HCT116 (cell line): ENCODE measurements at regions not wholly inside any gene's neighbourhood (a gene's known extent, or its start where the extent isn't known, plus 50 kb on each side); places are given as distances from the start of the nearest gene placed in this dataset.

ENCODE experiments used
- ATAC-seq: fragments of 200-7000 bp; cut with Tn5 transposase; 2 replicates; pipeline ENCODE4 v1.9.1; 2020; ENCODE audit warnings: mild to moderate bottlenecking, moderate library complexity
- BruUV-seq: library from RNA; stranded (reverse); fragments of 400-500 nt; replicated peaks from 2 replicates; lab custom pipeline; 2021; lab: Mats Ljungman, UMichigan
- CTCF ChIA-PET: fragments of 300-600 bp; sonication (Branson Sonifier 250); formaldehyde crosslinking; loops from one replicate; lab custom pipeline; 2021; ENCODE audit warnings: antibody characterized with exemption; lab: Charles Lee
- POLR2A ChIA-PET: fragments of 300-600, 350-600 bp; sonication (Branson Sonifier 250); formaldehyde crosslinking; loops from one replicate; lab custom pipeline; 2021; ENCODE audit warnings: antibody characterized with exemption; lab: Charles Lee
- RAD21 ChIA-PET, 2 experiments: fragments of 300-600 bp; sonication (Branson Sonifier 250); formaldehyde crosslinking; loops; one replicate each; lab custom pipeline; 2023; ENCODE audit warnings: low total read pairs in 2 of 2; ENCODE audit not compliant: uncharacterized antibody in 2 of 2, unreplicated experiment in 2 of 2, low non-redundant PET in 1 of 2; lab: Charles Lee
- DNase-seq: peaks from one replicate; pipeline ENCODE4 v3.0.0-alpha.2; 2010; ENCODE audit warnings: low read depth, low spot score
- H2AFZ ChIP-seq: fragments of 200-600 bp; shearing (Covaris generic), sonication (generic); 2 replicates; pipeline ENCODE4 v1.6.1; 2017; ENCODE audit warnings: low read depth, mixed run types, mixed read lengths, antibody characterized with exemption, low read length; ENCODE audit not compliant: poor library complexity, severe bottlenecking
- H3K27ac ChIP-seq: 2 replicates; pipeline ENCODE4 v1.5.1; 2012; ENCODE audit warnings: low read depth, low read length
- H3K27me3 ChIP-seq: fragments of 200-600 bp; sonication (generic); 2 replicates; pipeline ENCODE4 v1.6.1; 2016; ENCODE audit warnings: mixed run types, low read length, mixed read lengths; ENCODE audit not compliant: insufficient read depth
- H3K36me3 ChIP-seq, 2 experiments: fragments of 200-500 bp in 1 of 2; fragments of 200-600 bp in 1 of 2; sonication (Bioruptor generic) in 1 of 2; sonication (generic) in 1 of 2; 2 replicates each; pipeline versions ENCODE4 v1.5.1 to v1.6.1; 2014 to 2016; ENCODE audit warnings: low read length in 2 of 2, inconsistent platforms in 1 of 2, mixed read lengths in 1 of 2, mixed run types in 1 of 2; ENCODE audit not compliant: insufficient read depth in 2 of 2, control insufficient read depth in 1 of 2
- H3K4me1 ChIP-seq, 2 experiments: fragments of 200-600 bp in 1 of 2; sonication (generic) in 1 of 2; 2 replicates each; pipeline versions ENCODE4 v1.5.1 to v1.6.1; 2012 to 2017; ENCODE audit warnings: low read length in 2 of 2, inconsistent platforms in 1 of 2, mild to moderate bottlenecking in 1 of 2, mixed read lengths in 1 of 2, mixed run types in 1 of 2, moderate library complexity in 1 of 2; ENCODE audit not compliant: insufficient read depth in 2 of 2, control insufficient read depth in 1 of 2
- H3K4me2 ChIP-seq: fragments of 200-600 bp; sonication (generic); 2 replicates; pipeline ENCODE4 v1.6.1; 2017; ENCODE audit warnings: mixed run types, low read length, mixed read lengths
- H3K4me3 ChIP-seq, 2 experiments: fragments of 200-600 bp in 1 of 2; sonication (generic) in 1 of 2; replicated peaks in 1 of 2; 2 replicates each; pipeline ENCODE4 v1.5.1; 2011 to 2016; ENCODE audit warnings: low read length in 2 of 2, control low read depth in 1 of 2, low read depth in 1 of 2, mild to moderate bottlenecking in 1 of 2, mixed read lengths in 1 of 2, mixed run types in 1 of 2
- H3K79me2 ChIP-seq: fragments of 200-600 bp; sonication (generic); 2 replicates; pipeline ENCODE4 v1.6.1; 2017; ENCODE audit warnings: mild to moderate bottlenecking, mixed run types, low read length, moderate library complexity, mixed read lengths; ENCODE audit not compliant: insufficient read depth
- H3K9ac ChIP-seq: fragments of 200-600 bp; sonication (generic); 2 replicates; pipeline ENCODE4 v1.6.1; 2016; ENCODE audit warnings: low read length, mixed read lengths
- H3K9me2 ChIP-seq: fragments of 200-600 bp; sonication (generic), shearing (Covaris generic); 2 replicates; pipeline ENCODE4 v1.6.1; 2017; ENCODE audit warnings: mixed run types, mild to moderate bottlenecking, moderate library complexity; ENCODE audit not compliant: insufficient read depth
- H3K9me3 ChIP-seq, 2 experiments: fragments of 200-500 bp in 1 of 2; fragments of 200-600 bp in 1 of 2; sonication (Bioruptor generic) in 1 of 2; sonication (generic) in 1 of 2; 2 replicates each; pipeline ENCODE4 v1.6.1; 2014 to 2017; ENCODE audit warnings: low read length in 2 of 2, mixed read lengths in 2 of 2, inconsistent platforms in 1 of 2, low read depth in 1 of 2, mild to moderate bottlenecking in 1 of 2, mixed run types in 1 of 2, moderate library complexity in 1 of 2; ENCODE audit not compliant: control insufficient read depth in 1 of 2, insufficient read depth in 1 of 2
- H4K20me1 ChIP-seq: fragments of 200-600 bp; sonication (generic), shearing (Covaris generic); 2 replicates; pipeline ENCODE4 v1.6.1; 2017; ENCODE audit warnings: mixed run types, mild to moderate bottlenecking, moderate library complexity; ENCODE audit not compliant: insufficient read depth
- CBX3 ChIP-seq: IDR thresholded peaks from 2 replicates; pipeline ENCODE4 v1.6.1; 2012; ENCODE audit warnings: low read depth
- CEBPB ChIP-seq: IDR thresholded peaks from 2 replicates; pipeline ENCODE4 v1.6.1; 2012; ENCODE audit warnings: low read depth
- EZH2 ChIP-seq: fragments of 200-600 bp; sonication (generic); IDR thresholded peaks from 2 replicates; pipeline ENCODE4 v1.6.1; 2017; ENCODE audit warnings: antibody characterized with exemption, mixed run types
- EZH2phosphoT487 ChIP-seq: fragments of 200-600 bp; IDR thresholded peaks from 2 replicates; pipeline ENCODE4 v1.6.1; 2018; ENCODE audit warnings: antibody characterized with exemption, borderline replicate concordance
- FOSL1 ChIP-seq: IDR thresholded peaks from 2 replicates; pipeline ENCODE4 v1.6.1; 2012; ENCODE audit warnings: low read depth
- JUND ChIP-seq: IDR thresholded peaks from 2 replicates; pipeline ENCODE4 v1.6.1; 2012
- POLR2A ChIP-seq: IDR thresholded peaks from 2 replicates; pipeline ENCODE4 v1.7.0; 2011; ENCODE audit warnings: borderline replicate concordance; ENCODE audit not compliant: insufficient read depth, insufficient read length; ENCODE audit errors: extremely low read depth
- POLR2AphosphoS5 ChIP-seq: IDR thresholded peaks from 2 replicates; pipeline ENCODE4 v1.6.1; 2011; ENCODE audit warnings: mild to moderate bottlenecking, low read depth, low read length, moderate library complexity
- RAD21 ChIP-seq: IDR thresholded peaks from 2 replicates; pipeline ENCODE4 v1.6.1; 2012; ENCODE audit warnings: low read depth, mild to moderate bottlenecking
- SP1 ChIP-seq: IDR thresholded peaks from 2 replicates; pipeline ENCODE4 v1.6.1; 2012; ENCODE audit warnings: low read depth
- SRF ChIP-seq: IDR thresholded peaks from 2 replicates; pipeline ENCODE4 v1.6.1; 2012; ENCODE audit warnings: low read depth
- TCF7L2 ChIP-seq: IDR thresholded peaks from 2 replicates; pipeline ENCODE4 v1.7.0; 2011; ENCODE audit warnings: borderline replicate concordance, inconsistent platforms; ENCODE audit not compliant: insufficient read depth, insufficient read length; ENCODE audit errors: extremely low read depth
- YY1 ChIP-seq: IDR thresholded peaks from 2 replicates; pipeline ENCODE4 v1.6.1; 2011; ENCODE audit warnings: low read length, low read depth, moderate library complexity, mild to moderate bottlenecking; ENCODE audit not compliant: insufficient replicate concordance; ENCODE audit errors: extremely low read depth
- ZFX ChIP-seq: fragments of 450-650 bp; IDR thresholded peaks from 2 replicates; pipeline ENCODE4 v1.6.1; 2017
- ZNF274 ChIP-seq: fragments of 200-500 bp; sonication (Bioruptor generic); IDR thresholded peaks from 2 replicates; pipeline ENCODE4 v1.6.1; 2014; ENCODE audit warnings: mild to moderate bottlenecking, low read depth, low read length, inconsistent platforms
- intact Hi-C: fragments of 100-400 bp; cut with micrococcal nuclease; formaldehyde crosslinking; loops from 2 replicates; pipeline ENCODE4 v1.10.0; 2022
- TF ChIP-seq, protein P1 (sequence below): IDR thresholded peaks from 2 replicates; pipeline ENCODE4 v1.6.1; 2012
- TF ChIP-seq, protein P2 (sequence below), 3 experiments: fragments of 200-600 bp in 1 of 3; sonication (generic) in 1 of 3; IDR thresholded peaks in 2 of 3; conservative IDR thresholded peaks in 1 of 3; 2 replicates each; pipeline ENCODE4 v1.5.1; 2012 to 2017; ENCODE audit warnings: low read depth in 2 of 3, low read length in 2 of 3, antibody characterized with exemption in 1 of 3, borderline replicate concordance in 1 of 3, control low read depth in 1 of 3, mild to moderate bottlenecking in 1 of 3, mixed read lengths in 1 of 3, mixed run types in 1 of 3, moderate library complexity in 1 of 3; ENCODE audit not compliant: insufficient read depth in 1 of 3
- TF ChIP-seq, protein P3 (sequence below): IDR thresholded peaks from 2 replicates; pipeline ENCODE4 v1.6.1; 2012
- TF ChIP-seq, protein P4 (sequence below): IDR thresholded peaks from 2 replicates; pipeline ENCODE4 v1.6.1; 2012; ENCODE audit warnings: low read depth
- TF ChIP-seq, protein P5 (sequence below): IDR thresholded peaks from 2 replicates; pipeline ENCODE4 v1.6.1; 2011; ENCODE audit warnings: mild to moderate bottlenecking, low read length, moderate library complexity; ENCODE audit not compliant: insufficient replicate concordance; ENCODE audit errors: extremely low read depth

DNA sequence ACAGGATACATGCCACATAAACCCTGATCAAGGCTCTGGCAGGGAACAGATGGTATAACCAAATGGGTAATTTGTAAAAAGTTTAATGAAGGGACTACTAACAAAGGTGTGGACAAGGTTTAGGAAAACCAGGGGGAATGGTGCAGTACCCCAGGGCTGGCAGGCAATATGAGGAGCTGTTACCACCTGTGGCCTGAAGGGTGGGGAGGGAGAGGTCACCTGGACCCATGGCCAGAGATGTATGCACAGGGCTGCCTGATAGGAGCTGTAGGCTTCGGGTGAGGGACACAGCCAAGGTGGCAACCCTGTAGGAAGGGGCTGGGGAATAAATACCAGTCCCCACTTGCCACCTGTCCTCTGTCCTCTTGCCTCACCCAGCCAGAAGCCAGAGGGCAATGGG is 51.4 kb upstream of the ID3 start:
- no peaks in the 10 kb centered on the region for H3K9me3 ChIP-seq
- CTCF ChIA-PET = interaction anchor here (0.7 kb wide), 1 partner anchor 339 kb away, joined by 3 read pairs; no protein-coding TSS in a partner anchor
- no peak overlapping the region for H3K4me2 ChIP-seq
- no peaks in the 10 kb centered on the region for H3K79me2 ChIP-seq
- no peaks in the 10 kb centered on the region for H3K9me2 ChIP-seq
- POLR2A ChIA-PET = no interaction called here
- H3K4me1 ChIP-seq = peaks cover 9 to 24% of the 10 kb centered on the region in 2 experiments; a peak in 3 of 4 replicates
- DNase-seq (no peak), ATAC-seq (peak; percentile 50; the same call in 1 of the 2 replicates)
- BruUV-seq = no TSS peak
- H3K4me3 ChIP-seq = no peak overlapping the region
- RAD21 ChIA-PET = no interaction called here
- H4K20me1 ChIP-seq = no peaks in the 10 kb centered on the region
- H2AFZ ChIP-seq = no peak overlapping the region
- TF ChIP-seq, protein P1, sequence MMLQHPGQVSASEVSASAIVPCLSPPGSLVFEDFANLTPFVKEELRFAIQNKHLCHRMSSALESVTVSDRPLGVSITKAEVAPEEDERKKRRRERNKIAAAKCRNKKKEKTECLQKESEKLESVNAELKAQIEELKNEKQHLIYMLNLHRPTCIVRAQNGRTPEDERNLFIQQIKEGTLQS = no peak
- TF ChIP-seq POLR2A = no peak
- no peak for TF ChIP-seq CEBPB
- no peak for TF ChIP-seq EZH2
- TF ChIP-seq, protein P2, sequence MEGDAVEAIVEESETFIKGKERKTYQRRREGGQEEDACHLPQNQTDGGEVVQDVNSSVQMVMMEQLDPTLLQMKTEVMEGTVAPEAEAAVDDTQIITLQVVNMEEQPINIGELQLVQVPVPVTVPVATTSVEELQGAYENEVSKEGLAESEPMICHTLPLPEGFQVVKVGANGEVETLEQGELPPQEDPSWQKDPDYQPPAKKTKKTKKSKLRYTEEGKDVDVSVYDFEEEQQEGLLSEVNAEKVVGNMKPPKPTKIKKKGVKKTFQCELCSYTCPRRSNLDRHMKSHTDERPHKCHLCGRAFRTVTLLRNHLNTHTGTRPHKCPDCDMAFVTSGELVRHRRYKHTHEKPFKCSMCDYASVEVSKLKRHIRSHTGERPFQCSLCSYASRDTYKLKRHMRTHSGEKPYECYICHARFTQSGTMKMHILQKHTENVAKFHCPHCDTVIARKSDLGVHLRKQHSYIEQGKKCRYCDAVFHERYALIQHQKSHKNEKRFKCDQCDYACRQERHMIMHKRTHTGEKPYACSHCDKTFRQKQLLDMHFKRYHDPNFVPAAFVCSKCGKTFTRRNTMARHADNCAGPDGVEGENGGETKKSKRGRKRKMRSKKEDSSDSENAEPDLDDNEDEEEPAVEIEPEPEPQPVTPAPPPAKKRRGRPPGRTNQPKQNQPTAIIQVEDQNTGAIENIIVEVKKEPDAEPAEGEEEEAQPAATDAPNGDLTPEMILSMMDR (IDR thresholded peaks at IDR 0.05 in 2 of 3, conservative IDR thresholded peaks at IDR 0.05 in 1 of 3; ENCODE audit: borderline replicate concordance in 1 of 3, insufficient read depth in 1 of 3, low read depth in 2 of 3, low read length in 2 of 3) = no peak
- no peak for TF ChIP-seq ZNF274
- TF ChIP-seq POLR2AphosphoS5 = no peak
- TF ChIP-seq SP1 = no peak
- TF ChIP-seq CBX3 = no peak
- TF ChIP-seq EZH2phosphoT487 = no peak
- TF ChIP-seq FOSL1 = no peak
- TF ChIP-seq, protein P3, sequence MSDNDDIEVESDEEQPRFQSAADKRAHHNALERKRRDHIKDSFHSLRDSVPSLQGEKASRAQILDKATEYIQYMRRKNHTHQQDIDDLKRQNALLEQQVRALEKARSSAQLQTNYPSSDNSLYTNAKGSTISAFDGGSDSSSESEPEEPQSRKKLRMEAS = no peak
- no peak for TF ChIP-seq JUND
- TF ChIP-seq, protein P4, sequence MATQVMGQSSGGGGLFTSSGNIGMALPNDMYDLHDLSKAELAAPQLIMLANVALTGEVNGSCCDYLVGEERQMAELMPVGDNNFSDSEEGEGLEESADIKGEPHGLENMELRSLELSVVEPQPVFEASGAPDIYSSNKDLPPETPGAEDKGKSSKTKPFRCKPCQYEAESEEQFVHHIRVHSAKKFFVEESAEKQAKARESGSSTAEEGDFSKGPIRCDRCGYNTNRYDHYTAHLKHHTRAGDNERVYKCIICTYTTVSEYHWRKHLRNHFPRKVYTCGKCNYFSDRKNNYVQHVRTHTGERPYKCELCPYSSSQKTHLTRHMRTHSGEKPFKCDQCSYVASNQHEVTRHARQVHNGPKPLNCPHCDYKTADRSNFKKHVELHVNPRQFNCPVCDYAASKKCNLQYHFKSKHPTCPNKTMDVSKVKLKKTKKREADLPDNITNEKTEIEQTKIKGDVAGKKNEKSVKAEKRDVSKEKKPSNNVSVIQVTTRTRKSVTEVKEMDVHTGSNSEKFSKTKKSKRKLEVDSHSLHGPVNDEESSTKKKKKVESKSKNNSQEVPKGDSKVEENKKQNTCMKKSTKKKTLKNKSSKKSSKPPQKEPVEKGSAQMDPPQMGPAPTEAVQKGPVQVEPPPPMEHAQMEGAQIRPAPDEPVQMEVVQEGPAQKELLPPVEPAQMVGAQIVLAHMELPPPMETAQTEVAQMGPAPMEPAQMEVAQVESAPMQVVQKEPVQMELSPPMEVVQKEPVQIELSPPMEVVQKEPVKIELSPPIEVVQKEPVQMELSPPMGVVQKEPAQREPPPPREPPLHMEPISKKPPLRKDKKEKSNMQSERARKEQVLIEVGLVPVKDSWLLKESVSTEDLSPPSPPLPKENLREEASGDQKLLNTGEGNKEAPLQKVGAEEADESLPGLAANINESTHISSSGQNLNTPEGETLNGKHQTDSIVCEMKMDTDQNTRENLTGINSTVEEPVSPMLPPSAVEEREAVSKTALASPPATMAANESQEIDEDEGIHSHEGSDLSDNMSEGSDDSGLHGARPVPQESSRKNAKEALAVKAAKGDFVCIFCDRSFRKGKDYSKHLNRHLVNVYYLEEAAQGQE = no peak
- TF ChIP-seq, protein P5, sequence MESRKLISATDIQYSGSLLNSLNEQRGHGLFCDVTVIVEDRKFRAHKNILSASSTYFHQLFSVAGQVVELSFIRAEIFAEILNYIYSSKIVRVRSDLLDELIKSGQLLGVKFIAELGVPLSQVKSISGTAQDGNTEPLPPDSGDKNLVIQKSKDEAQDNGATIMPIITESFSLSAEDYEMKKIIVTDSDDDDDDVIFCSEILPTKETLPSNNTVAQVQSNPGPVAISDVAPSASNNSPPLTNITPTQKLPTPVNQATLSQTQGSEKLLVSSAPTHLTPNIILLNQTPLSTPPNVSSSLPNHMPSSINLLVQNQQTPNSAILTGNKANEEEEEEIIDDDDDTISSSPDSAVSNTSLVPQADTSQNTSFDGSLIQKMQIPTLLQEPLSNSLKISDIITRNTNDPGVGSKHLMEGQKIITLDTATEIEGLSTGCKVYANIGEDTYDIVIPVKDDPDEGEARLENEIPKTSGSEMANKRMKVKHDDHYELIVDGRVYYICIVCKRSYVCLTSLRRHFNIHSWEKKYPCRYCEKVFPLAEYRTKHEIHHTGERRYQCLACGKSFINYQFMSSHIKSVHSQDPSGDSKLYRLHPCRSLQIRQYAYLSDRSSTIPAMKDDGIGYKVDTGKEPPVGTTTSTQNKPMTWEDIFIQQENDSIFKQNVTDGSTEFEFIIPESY = no peak
- TF ChIP-seq TCF7L2 = no peak
- TF ChIP-seq RAD21 = no peak
- TF ChIP-seq SRF = no peak
- TF ChIP-seq ZFX = no peak
- TF ChIP-seq YY1 = no peak
- no peak overlapping the region for H3K27ac ChIP-seq
- no peaks in the 10 kb centered on the region for H3K27me3 ChIP-seq
- intact Hi-C loops = no loop called here
- H3K36me3 ChIP-seq = no peaks in the 10 kb centered on the region
- H3K9ac ChIP-seq = no peak overlapping the region
